Hematopoietic multipotent progenitor cell treated with erythropoietin and hydrocortisone succinate and interleukin-3 and kit ligand, for 17 days (in vitro differentiated cells): ENCODE measurements at regions not wholly inside any gene's neighbourhood (a gene's known extent, or its start where the extent isn't known, plus 50 kb on each side); places are given as distances from the start of the nearest gene placed in this dataset.
"Not testable (repeated sequence)": the region's sequence is repeated elsewhere in the genome, so short reads cannot be mapped to it uniquely, and the experiment has no call there.

Experiments
- DNase-seq: peaks from one replicate; pipeline ENCODE4 v3.0.0-alpha.2; 2015; ENCODE audit warnings: low spot score

- not testable (repeated sequence) for DNase-seq
Measured at GRCh38 chr4:38420254-38420653, 243.7 kb upstream of the KLF3 start.

GRCh38 chr4:38422850-38423249 is 241.1 kb upstream of the KLF3 start:
- DNase-seq, result no peak

DNA sequence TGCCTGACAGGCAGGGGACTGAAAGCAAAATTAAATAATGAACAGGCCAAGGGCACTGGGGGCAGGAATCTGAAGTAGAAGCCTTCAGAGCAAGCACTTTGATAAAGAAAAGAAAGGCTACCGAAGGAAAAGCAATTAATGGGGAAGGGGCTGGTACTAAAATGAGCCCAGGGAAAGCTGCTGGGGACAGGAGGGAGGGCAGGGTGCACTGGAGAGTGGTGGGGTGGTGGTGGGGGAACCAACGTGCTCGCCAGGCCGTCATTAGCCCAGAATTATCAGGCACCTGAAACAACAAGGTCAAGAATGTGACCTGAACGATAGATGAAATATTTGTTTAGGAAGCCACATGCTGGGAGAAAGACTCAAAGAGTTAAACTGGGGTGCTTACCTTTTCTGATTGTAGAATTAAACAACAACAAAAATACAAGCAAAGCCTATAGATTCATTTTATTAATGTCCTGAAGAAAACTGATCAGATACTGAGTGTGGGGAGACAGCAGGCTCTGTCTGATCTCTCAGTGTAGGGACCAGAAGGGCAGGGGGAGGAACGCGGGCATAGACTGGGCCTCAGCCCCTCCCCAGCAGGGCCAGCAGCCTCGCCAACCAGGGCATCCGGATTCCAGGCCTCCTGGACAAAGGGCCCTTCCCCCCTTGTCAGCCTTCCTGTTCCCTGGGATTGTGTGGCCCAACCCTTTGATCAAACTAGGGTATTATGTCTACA is 239.7 kb upstream of the KLF3 start:
- DNase-seq, result no peak

- no peak for DNase-seq
Measured at GRCh38 chr4:38426532-38426931, 237.5 kb upstream of the KLF3 start.

- DNase-seq, result no peak
Measured at GRCh38 chr4:38430841-38431240, 233.2 kb upstream of the KLF3 start.

- no peak for DNase-seq
Measured at GRCh38 chr4:38442073-38442788, 221.8 kb upstream of the KLF3 start.

GRCh38 chr4:38449506-38450174 is 214.4 kb upstream of the KLF3 start:
- DNase-seq, result no peak

DNA sequence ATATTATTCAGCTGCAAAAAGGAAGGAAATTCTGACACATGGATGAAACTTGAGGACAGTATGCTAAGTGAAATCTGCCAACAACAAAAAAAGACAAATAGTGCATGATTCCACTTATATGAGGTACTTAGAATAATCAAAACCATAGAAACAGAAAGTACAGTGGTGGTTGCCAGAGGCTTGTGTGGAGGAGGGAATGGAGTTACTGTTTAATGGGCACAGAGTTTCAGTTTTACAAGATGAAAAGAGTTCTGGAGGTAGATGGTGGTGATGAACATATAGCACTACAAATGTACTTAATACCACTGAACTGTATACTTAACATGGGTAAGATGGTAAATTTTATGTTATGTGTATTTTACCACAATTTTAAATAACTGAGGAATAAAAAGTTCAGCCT is 212.0 kb upstream of the KLF3 start:
- DNase-seq, result no peak

- DNase-seq, result no peak
Measured at GRCh38 chr4:38452542-38452941, 211.5 kb upstream of the KLF3 start.

DNA sequence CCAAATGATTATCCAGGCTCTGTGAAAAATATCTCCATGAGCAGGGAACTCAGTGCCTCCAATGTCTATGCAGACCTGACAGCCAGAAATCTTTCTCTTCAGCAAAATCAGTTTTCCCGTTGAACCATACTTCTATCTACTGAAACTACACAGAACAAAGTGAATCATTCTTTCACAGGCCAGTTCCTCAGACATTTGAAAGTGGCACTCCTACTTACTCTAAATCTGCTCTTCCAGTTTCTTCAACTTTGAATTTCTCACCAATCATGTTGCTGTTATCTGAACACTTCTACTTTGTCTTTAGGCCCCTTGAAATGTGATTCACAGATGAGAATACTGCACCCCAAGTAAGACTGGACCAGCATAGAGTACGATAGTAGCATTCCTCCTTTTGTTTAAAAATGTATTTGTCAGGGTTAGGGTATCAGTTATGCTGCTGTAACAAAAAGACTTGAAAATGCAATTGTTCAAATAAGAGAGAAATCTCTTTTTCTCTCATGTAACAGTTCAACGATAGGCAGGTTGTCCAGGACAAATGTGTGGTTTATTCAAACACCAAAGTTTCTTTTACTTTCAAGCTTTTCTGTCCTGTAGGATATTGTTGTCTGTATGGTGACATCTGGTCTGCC is 210.6 kb upstream of the KLF3 start:
- DNase-seq, result no peak

DNA sequence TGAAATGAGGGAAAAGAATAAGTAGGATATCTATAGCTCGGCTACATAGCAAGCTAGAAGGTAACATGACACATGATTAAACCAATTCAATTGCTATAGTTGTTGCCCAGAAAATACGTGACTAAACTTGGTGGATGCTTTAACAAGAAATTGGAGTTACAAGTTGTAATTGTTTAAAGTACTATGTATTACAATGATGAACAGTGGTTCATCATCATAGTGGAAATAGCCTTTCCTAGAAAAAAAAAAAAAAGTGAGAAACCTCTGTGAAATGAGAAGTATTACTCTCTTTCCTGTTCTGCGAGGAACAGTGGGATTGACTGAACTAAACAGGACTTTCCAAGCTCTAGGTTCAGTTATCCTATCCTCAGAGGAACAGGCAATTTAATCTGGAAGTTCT is 209.7 kb upstream of the KLF3 start:
- DNase-seq, result no peak

- DNase-seq, result no peak
Measured at GRCh38 chr4:38455092-38455862, 208.7 kb upstream of the KLF3 start.

GRCh38 chr4:38456096-38456495 is 207.9 kb upstream of the KLF3 start:
- no peak for DNase-seq

DNA sequence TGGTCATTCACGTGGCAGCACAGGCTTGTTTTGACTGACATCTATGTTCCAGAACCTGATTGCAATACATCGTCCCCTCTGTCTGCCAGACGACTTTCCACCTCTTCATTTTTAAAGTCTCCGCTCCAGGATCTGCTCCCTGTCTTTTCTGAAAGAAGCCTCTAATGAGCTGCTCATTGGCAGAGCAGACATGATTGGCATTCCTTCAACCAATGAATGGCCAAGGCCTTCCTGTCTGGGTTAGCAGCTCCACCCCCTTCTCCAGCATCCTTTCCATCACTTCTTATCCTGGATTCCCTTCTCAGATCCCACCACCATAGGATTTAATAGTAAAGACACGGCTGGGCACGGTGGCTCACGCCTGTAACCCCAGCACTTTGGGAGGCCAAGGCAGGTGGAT is 202.7 kb upstream of the KLF3 start:
- DNase-seq, result no peak

DNA sequence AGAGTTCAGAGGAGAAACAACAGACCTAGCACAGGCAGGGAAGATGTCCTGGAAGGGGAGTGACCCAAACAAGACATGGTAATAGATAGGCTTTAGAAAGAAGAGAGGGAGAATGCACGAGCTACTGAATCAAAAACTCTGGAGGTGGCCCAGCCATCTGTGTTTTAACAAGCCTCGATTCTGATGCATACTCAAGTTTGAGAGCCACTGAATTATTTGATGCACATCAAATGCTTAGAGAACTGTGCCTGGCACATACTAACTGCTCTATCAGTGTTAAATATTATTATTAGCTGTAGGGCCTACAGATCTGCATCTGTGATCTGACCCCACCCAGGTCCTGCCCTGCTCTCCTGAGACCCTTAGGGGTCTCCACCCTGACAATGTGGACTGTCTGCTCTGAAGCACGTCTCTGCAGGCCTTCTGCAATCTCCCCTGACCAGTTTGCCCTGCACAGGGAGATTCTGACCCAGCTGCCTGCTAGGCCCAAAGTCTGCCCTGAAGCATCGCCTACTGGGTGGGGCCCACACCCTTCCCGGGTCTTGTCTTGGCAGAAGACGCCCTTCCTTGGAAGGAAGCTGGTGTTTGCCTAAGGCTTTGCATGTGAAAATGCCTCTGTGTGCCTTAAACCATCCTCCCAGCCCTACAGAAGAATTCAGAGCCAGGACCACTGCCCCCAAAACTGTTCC is 201.5 kb upstream of the KLF3 start:
- DNase-seq, result no peak

- no peak for DNase-seq
Measured at GRCh38 chr4:38463268-38463958, 200.6 kb upstream of the KLF3 start.

GRCh38 chr4:38464328-38464727 is 199.7 kb upstream of the KLF3 start:
- DNase-seq, result no peak

- DNase-seq, result peak; percentile 35
Measured at GRCh38 chr4:38466401-38466800, 197.6 kb upstream of the KLF3 start.

DNA sequence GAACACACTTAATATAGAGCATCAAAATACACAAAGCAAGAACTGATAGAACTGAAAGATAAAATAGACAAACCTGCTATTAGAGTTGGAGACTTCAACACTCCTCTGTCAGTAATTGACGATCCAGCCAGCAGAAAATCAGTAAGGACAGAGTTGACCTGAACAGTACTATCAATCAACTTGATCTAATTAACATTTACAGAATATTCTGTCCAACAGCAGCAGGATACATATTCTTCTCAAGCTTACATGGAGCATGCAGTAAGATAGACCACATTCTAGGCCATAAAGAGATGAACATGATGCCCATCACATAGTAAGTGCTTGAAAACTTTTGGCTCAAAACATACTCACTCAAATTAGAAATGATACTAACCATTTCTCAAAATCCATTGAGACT is 196.7 kb upstream of the KLF3 start:
- no peak for DNase-seq

GRCh38 chr4:38468339-38468866 is 195.6 kb upstream of the KLF3 start:
- DNase-seq, result no peak

GRCh38 chr4:38469410-38469809 is 194.6 kb upstream of the KLF3 start:
- DNase-seq, result no peak
